ENCODE measurements at regions not wholly inside any gene's neighbourhood (a gene's known extent, or its start where the extent isn't known, plus 50 kb on each side); places are given as distances from the start of the nearest gene placed in this dataset.

GRCh38 chr17:77694391-77695363 lies 263.8 kb upstream of the TNRC6C start:
- no peak for DNase-seq

- no peak for DNase-seq
Observed at GRCh38 chr17:77695386-77695785, 263.1 kb upstream of the TNRC6C start.

GRCh38 chr17:77696151-77696720 lies 262.3 kb upstream of the TNRC6C start:
- DNase-seq = no peak

GRCh38 chr17:77696721-77697460 lies 261.6 kb upstream of the TNRC6C start:
- no peak for DNase-seq

- DNase-seq = no peak
Observed at GRCh38 chr17:77697480-77698400, 260.8 kb upstream of the TNRC6C start.

GRCh38 chr17:77698903-77699623 lies 259.4 kb upstream of the TNRC6C start:
- DNase-seq = no peak

- no peak for DNase-seq
Observed at GRCh38 chr17:77700165-77700881, 258.2 kb upstream of the TNRC6C start.

GRCh38 chr17:77701996-77702395 lies 256.5 kb upstream of the TNRC6C start:
- DNase-seq = no peak

- DNase-seq = no peak
Observed at GRCh38 chr17:77704048-77704815, 254.3 kb upstream of the TNRC6C start.

- DNase-seq = no peak
Observed at GRCh38 chr17:77706938-77707337, 251.6 kb upstream of the TNRC6C start.

- DNase-seq = no peak
Observed at GRCh38 chr17:77707546-77707945, 251.0 kb upstream of the TNRC6C start.

- DNase-seq = no peak
Observed at GRCh38 chr17:77708049-77708448, 250.5 kb upstream of the TNRC6C start.

- DNase-seq = no peak
Observed at GRCh38 chr17:77708936-77709335, 249.6 kb upstream of the TNRC6C start.

- DNase-seq = no peak
Observed at GRCh38 chr17:77709594-77709993, 248.9 kb upstream of the TNRC6C start.

GRCh38 chr17:77712578-77712977 lies 245.9 kb upstream of the TNRC6C start:
- no peak for DNase-seq

GRCh38 chr17:77716289-77716926 lies 242.1 kb upstream of the TNRC6C start:
- no peak for DNase-seq

GRCh38 chr17:77717941-77718668 lies 240.4 kb upstream of the TNRC6C start:
- DNase-seq = no peak

GRCh38 chr17:77718669-77718961 lies 239.9 kb upstream of the TNRC6C start:
- no peak for DNase-seq

GRCh38 chr17:77719806-77720205 lies 238.7 kb upstream of the TNRC6C start:
- DNase-seq = no peak

All from fibroblast of skin of right quadriceps (primary cell).